ENCODE measurements at regions not wholly inside any gene's neighbourhood (a gene's known extent, or its start where the extent isn't known, plus 50 kb on each side); places are given as distances from the start of the nearest gene placed in this dataset.

DNA sequence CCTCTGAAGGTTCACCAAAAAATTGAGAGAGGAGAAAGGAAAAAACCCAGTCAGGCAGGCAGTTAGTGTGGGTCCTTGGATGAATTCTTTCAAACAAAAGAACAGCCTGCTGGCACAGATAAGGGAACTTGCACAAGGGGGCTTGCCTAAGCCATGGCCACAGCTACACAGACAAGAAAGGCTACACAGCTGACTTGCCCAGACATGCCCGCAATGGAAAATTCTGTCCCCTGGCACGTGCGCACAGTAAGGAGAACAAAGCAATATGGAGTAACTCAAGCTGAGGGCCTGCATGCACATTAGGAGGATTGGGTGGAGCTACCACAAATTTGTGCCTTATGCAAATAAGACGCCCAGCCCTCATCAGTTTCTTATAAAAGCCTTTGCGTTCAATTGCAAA, 512.5 kb upstream of the HTR2C start:
- TF ChIP-seq, protein P1, sequence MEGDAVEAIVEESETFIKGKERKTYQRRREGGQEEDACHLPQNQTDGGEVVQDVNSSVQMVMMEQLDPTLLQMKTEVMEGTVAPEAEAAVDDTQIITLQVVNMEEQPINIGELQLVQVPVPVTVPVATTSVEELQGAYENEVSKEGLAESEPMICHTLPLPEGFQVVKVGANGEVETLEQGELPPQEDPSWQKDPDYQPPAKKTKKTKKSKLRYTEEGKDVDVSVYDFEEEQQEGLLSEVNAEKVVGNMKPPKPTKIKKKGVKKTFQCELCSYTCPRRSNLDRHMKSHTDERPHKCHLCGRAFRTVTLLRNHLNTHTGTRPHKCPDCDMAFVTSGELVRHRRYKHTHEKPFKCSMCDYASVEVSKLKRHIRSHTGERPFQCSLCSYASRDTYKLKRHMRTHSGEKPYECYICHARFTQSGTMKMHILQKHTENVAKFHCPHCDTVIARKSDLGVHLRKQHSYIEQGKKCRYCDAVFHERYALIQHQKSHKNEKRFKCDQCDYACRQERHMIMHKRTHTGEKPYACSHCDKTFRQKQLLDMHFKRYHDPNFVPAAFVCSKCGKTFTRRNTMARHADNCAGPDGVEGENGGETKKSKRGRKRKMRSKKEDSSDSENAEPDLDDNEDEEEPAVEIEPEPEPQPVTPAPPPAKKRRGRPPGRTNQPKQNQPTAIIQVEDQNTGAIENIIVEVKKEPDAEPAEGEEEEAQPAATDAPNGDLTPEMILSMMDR (IDR thresholded peaks at IDR 0.05): no peak
- no peak for TF ChIP-seq POLR2A (IDR thresholded peaks at IDR 0.05)

All from prostate gland (tissue), 2 donors.